Prostate gland (tissue), 2 donors: ENCODE measurements at regions not wholly inside any gene's neighbourhood (a gene's known extent, or its start where the extent isn't known, plus 50 kb on each side); places are given as distances from the start of the nearest gene placed in this dataset.

ENCODE experiments used
- CTCF ChIP-seq, 4 experiments: fragments of 200-600 bp in 2 of 4; fragments of 450-650 bp in 2 of 4; sonication (generic) in 2 of 4; IDR thresholded peaks; 1 replicate in 3 of 4; 2 replicates in 1 of 4; pipeline ENCODE4 v1.5.1; 2016 to 2019; ENCODE audit warnings: antibody characterized with exemption in 4 of 4, mild to moderate bottlenecking in 2 of 4, moderate library complexity in 2 of 4
- POLR2A ChIP-seq: fragments of 450-650 bp; IDR thresholded peaks from one replicate; pipeline ENCODE4 v1.6.1; 2016; ENCODE audit warnings: antibody characterized with exemption, mild to moderate bottlenecking
- POLR2AphosphoS5 ChIP-seq: sonication (generic); formaldehyde crosslinking; IDR thresholded peaks from one replicate; pipeline ENCODE4 v1.6.1; 2017; ENCODE audit warnings: antibody characterized with exemption

- TF ChIP-seq CTCF (IDR thresholded peaks at IDR 0.05) (no peak), POLR2A (no peak), POLR2AphosphoS5 (no peak)
Measured at GRCh38 chr11:98029832-98030231, 990.9 kb upstream of the CNTN5 start.
